Activated naive CD8-positive, alpha-beta T cell treated with anti-CD3 and anti-CD28 coated beads, Interleukin-2, amount 50 U/mL, for 24 hours (primary cell): ENCODE measurements at regions not wholly inside any gene's neighbourhood (a gene's known extent, or its start where the extent isn't known, plus 50 kb on each side); places are given as distances from the start of the nearest gene placed in this dataset.
"Not testable (repeated sequence)": the region's sequence is repeated elsewhere in the genome, so short reads cannot be mapped to it uniquely, and the experiment has no call there.

Experiments
- ATAC-seq: fragments of 150-1000 bp; cut with Tn5 transposase; one replicate; pipeline ENCODE4 v1.10.0; 2021
- DNase-seq: peaks from one replicate; pipeline ENCODE4 v3.0.0; 2021
- H3K27ac Mint-ChIP-seq: one replicate; pipeline ENCODE4 v1.8.0; 2021; ENCODE audit warnings: mild to moderate bottlenecking, mixed read lengths
- H3K27me3 Mint-ChIP-seq: one replicate; pipeline ENCODE4 v1.8.0; 2021; ENCODE audit warnings: mixed read lengths
- H3K36me3 Mint-ChIP-seq: one replicate; pipeline ENCODE4 v1.8.0; 2021; ENCODE audit warnings: low read depth, mixed read lengths
- H3K4me1 Mint-ChIP-seq: one replicate; pipeline ENCODE4 v1.8.0; 2021; ENCODE audit warnings: mixed read lengths
- H3K4me3 Mint-ChIP-seq: one replicate; pipeline ENCODE4 v1.8.0; 2021; ENCODE audit warnings: mild to moderate bottlenecking, moderate library complexity, mixed read lengths
- H3K9me3 Mint-ChIP-seq: one replicate; pipeline ENCODE4 v1.8.0; 2021; ENCODE audit warnings: mixed read lengths

- Mint-ChIP-seq H3K36me3 (no peaks in the 10 kb centered on the region), H3K4me3 (no peak overlapping the region), H3K27me3 (no peaks in the 10 kb centered on the region), H3K27ac (no peak overlapping the region), H3K4me1 (no peaks in the 10 kb centered on the region), H3K9me3 (no peaks in the 10 kb centered on the region)
- ATAC-seq (no peak), DNase-seq (no peak)
These were observed 60.2 kb downstream of the GLUL start for GRCh38 chr1:182331387-182331786.

GRCh38 chr1:182330303-182330702 is 61.3 kb downstream of the GLUL start:
- Mint-ChIP-seq H3K27me3 (no peaks in the 10 kb centered on the region), H3K27ac (no peak overlapping the region), H3K4me3 (no peak overlapping the region), H3K9me3 (no peaks in the 10 kb centered on the region), H3K36me3 (no peaks in the 10 kb centered on the region), H3K4me1 (no peaks in the 10 kb centered on the region)
- ATAC-seq (no peak), DNase-seq (no peak)

GRCh38 chr1:182329471-182329870 is 62.1 kb downstream of the GLUL start:
- ATAC-seq = no peak
- H3K27ac Mint-ChIP-seq = no peak overlapping the region
- no peak for DNase-seq
- H3K9me3 Mint-ChIP-seq = no peaks in the 10 kb centered on the region
- no peaks in the 10 kb centered on the region for H3K36me3 Mint-ChIP-seq
- H3K4me3 Mint-ChIP-seq = no peak overlapping the region
- no peaks in the 10 kb centered on the region for H3K4me1 Mint-ChIP-seq
- H3K27me3 Mint-ChIP-seq = no peaks in the 10 kb centered on the region

DNA sequence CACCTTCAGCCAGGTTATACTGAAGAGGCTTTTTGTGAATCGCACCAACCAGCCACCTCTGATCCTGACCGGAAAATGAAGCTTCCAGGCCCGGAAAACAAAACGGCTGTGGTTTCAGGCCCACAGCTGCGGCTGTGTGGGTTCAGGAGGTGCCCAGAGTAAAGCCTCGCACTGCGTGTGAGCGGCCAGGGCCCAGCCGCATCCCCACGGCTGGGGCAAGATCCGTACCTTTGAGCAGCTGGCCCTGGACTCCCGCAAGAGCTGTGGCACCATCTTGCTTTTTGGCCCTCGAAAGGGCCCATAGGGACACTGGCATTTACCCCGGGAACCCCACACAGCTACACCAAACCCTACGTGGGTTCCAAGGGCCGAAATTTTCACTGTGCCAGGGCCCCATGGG is 63.0 kb downstream of the GLUL start:
- no peaks in the 10 kb centered on the region for H3K4me1 Mint-ChIP-seq
- no peak overlapping the region for H3K4me3 Mint-ChIP-seq
- H3K27ac Mint-ChIP-seq = no peak overlapping the region
- no peaks in the 10 kb centered on the region for H3K36me3 Mint-ChIP-seq
- H3K9me3 Mint-ChIP-seq = no peaks in the 10 kb centered on the region
- no peaks in the 10 kb centered on the region for H3K27me3 Mint-ChIP-seq
- ATAC-seq (no peak), DNase-seq (no peak)

GRCh38 chr1:182325339-182325738 is 66.3 kb downstream of the GLUL start:
- Mint-ChIP-seq H3K4me3 (no peak overlapping the region), H3K4me1 (no peaks in the 10 kb centered on the region), H3K27me3 (no peaks in the 10 kb centered on the region), H3K27ac (no peak overlapping the region), H3K9me3 (no peaks in the 10 kb centered on the region), H3K36me3 (no peaks in the 10 kb centered on the region)
- no peak for DNase-seq
- ATAC-seq = no peak

DNA sequence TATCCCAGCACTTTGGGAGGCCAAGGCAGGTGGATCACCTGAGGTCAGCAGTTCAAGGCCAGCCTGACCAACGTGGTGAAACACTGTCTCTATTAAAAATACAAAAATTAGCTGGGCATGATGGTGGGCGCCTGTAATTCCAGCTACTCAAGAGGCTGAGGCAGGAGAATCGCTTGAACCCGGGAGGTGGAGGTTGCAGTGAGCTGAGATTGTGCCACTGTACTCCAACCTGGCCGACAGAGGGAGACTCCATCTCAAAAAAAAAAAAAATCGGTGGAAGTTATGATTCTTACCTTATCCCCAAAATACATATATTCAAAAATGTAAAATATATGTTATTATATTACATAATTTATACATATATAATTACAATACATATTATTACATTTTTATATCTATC is 70.1 kb downstream of the GLUL start:
- ATAC-seq, H3K27me3 Mint-ChIP-seq, H3K36me3 Mint-ChIP-seq, H3K4me3 Mint-ChIP-seq, H3K9me3 Mint-ChIP-seq, H3K27ac Mint-ChIP-seq, DNase-seq, H3K4me1 Mint-ChIP-seq: not testable (repeated sequence)

DNA sequence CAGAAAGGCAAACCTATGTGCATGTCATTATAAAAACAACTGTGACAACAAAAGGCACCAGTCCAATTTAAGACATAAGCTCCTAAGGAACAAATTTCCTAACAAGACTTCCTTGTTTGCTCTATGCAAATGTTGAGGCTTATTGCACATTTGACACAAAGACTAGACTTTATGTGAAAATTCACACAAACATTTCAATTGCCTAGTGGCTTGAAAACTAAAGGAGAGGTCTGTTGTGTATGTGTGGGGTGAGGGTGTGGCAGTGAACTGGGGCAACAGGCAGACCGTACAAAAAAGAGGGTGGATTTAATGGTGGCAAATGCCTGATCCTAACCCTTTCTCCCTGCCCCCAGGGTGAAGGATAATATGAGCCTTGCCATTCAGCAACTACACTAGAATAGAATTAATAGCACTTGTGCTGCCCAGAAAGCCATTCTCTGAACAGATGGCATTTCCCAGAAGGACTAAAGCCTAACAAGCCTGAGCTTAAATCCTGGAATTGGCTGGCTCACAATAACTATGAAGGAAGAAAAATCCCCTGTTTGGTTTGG is 73.9 kb downstream of the GLUL start:
- H3K4me1 Mint-ChIP-seq = no peaks in the 10 kb centered on the region
- H3K9me3 Mint-ChIP-seq = no peaks in the 10 kb centered on the region
- DNase-seq (no peak), ATAC-seq (no peak)
- no peak overlapping the region for H3K4me3 Mint-ChIP-seq
- H3K27ac Mint-ChIP-seq = no peak overlapping the region
- peaks cover 2% of the 10 kb centered on the region for H3K27me3 Mint-ChIP-seq
- H3K36me3 Mint-ChIP-seq = no peaks in the 10 kb centered on the region

DNA sequence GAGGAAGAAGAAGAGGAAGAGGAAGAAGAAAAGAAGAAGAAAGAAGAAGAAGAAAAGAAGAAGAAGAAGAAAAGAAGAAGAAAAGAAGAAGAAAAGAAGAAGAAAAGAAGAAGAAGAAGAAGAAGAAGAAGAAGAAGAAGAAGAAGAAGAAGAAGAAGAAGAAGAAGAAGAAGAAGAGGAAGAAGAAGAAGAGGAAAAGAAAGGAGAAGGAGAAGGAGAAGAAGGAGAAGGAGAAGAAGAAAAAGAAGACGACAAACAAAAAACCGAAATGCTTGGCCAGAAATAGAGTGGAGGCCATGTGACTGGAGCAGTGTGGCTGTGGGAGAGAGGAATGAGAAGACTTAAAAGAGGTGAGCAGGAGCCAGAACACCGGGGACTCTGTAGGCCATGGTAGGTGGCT is 75.1 kb downstream of the GLUL start:
- H3K4me3 Mint-ChIP-seq, H3K27ac Mint-ChIP-seq, H3K27me3 Mint-ChIP-seq, DNase-seq, H3K4me1 Mint-ChIP-seq, ATAC-seq, H3K36me3 Mint-ChIP-seq, H3K9me3 Mint-ChIP-seq: not testable (repeated sequence)

GRCh38 chr1:182315167-182315556 is 76.4 kb downstream of the GLUL start:
- DNase-seq = no peak
- Mint-ChIP-seq H3K27me3 (peaks cover 2% of the 10 kb centered on the region), H3K27ac (no peak overlapping the region), H3K36me3 (no peaks in the 10 kb centered on the region), H3K4me1 (no peaks in the 10 kb centered on the region), H3K9me3 (no peaks in the 10 kb centered on the region), H3K4me3 (no peak overlapping the region)
- ATAC-seq = no peak

DNA sequence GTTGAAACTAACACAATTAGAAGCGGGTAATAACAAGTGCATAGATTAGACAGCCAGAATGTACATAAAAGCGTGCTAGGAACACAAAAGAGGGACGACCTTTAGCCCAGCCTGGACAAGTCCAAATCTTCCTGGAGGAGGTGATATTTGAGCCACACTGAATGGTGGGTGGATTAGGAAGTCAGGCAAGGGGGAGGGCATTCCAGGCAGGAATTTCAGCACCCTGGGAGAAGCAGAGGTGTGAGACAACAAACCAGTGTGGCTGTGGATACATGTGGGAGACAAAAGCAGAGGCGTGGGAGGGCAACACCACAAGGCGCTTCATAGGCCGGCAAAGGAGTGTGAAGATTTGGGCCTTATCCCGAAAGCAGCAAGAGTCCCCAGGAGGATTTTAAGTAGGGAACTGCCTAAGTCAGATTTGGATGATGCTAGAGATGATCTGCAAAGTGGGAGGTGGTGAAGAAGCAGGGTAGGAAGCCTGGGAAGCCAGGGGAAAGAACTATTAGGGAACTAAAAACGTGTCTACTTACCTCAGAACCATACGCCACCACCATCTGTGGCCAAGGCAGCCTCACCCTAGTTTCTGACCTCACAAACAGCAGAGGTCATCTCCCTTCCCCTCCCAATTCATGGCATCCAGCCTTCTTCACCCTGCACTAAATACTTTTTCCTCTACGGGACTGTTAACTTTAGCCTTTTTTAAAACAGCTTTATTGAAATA is 81.8 kb downstream of the GLUL start:
- H3K4me3 Mint-ChIP-seq = no peak overlapping the region
- ATAC-seq (no peak), DNase-seq (no peak)
- no peaks in the 10 kb centered on the region for H3K4me1 Mint-ChIP-seq
- H3K27ac Mint-ChIP-seq = no peak overlapping the region
- H3K27me3 Mint-ChIP-seq = no peaks in the 10 kb centered on the region
- no peaks in the 10 kb centered on the region for H3K36me3 Mint-ChIP-seq
- H3K9me3 Mint-ChIP-seq = no peaks in the 10 kb centered on the region

DNA sequence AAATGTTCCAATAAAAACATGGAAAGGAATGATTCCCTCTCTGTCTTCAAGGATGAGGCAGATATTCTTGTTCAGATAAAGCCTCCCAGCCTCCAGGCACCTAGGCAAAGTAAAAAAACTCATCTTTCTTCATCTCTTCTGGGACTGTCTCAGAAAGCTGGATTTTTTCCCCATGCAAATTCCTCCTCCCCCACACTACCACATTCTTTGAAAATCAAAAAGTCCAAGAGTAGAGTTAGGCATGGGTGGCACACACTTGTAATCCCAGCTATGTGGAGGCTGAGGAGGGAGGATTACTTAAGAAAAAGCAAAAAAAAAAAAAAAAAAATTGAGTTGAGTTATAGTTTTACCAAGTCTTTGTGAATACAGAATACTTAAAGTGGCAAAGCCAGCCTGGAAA is 82.8 kb downstream of the GLUL start:
- Mint-ChIP-seq H3K9me3 (no peaks in the 10 kb centered on the region), H3K27ac (no peak overlapping the region), H3K36me3 (no peaks in the 10 kb centered on the region), H3K4me3 (no peak overlapping the region), H3K27me3 (no peaks in the 10 kb centered on the region), H3K4me1 (no peaks in the 10 kb centered on the region)
- no peak for DNase-seq
- no peak for ATAC-seq

GRCh38 chr1:182307486-182307885 is 84.1 kb downstream of the GLUL start:
- not testable (repeated sequence) for H3K9me3 Mint-ChIP-seq, H3K36me3 Mint-ChIP-seq, H3K4me1 Mint-ChIP-seq, H3K4me3 Mint-ChIP-seq, ATAC-seq, H3K27ac Mint-ChIP-seq, DNase-seq, H3K27me3 Mint-ChIP-seq

GRCh38 chr1:182305861-182306260 is 85.7 kb downstream of the GLUL start:
- ATAC-seq (no peak), DNase-seq (no peak)
- Mint-ChIP-seq H3K4me3 (no peak overlapping the region), H3K9me3 (no peaks in the 10 kb centered on the region), H3K36me3 (no peaks in the 10 kb centered on the region), H3K27ac (no peak overlapping the region), H3K27me3 (no peaks in the 10 kb centered on the region), H3K4me1 (peaks cover 10% of the 10 kb centered on the region)

- DNase-seq = no peak
- Mint-ChIP-seq H3K27ac (no peak overlapping the region), H3K36me3 (no peaks in the 10 kb centered on the region), H3K27me3 (no peaks in the 10 kb centered on the region), H3K4me1 (peaks cover 18% of the 10 kb centered on the region), H3K4me3 (no peak overlapping the region), H3K9me3 (no peaks in the 10 kb centered on the region)
- no peak for ATAC-seq
These were observed 87.0 kb downstream of the GLUL start for GRCh38 chr1:182304627-182305026.

GRCh38 chr1:182304218-182304617 is 87.4 kb downstream of the GLUL start:
- Mint-ChIP-seq H3K36me3 (no peaks in the 10 kb centered on the region), H3K9me3 (no peaks in the 10 kb centered on the region), H3K4me3 (no peak overlapping the region), H3K4me1 (peaks cover 19% of the 10 kb centered on the region), H3K27me3 (no peaks in the 10 kb centered on the region), H3K27ac (no peak overlapping the region)
- no peak for ATAC-seq
- DNase-seq = no peak

- no peaks in the 10 kb centered on the region for H3K9me3 Mint-ChIP-seq
- H3K27me3 Mint-ChIP-seq = no peaks in the 10 kb centered on the region
- H3K27ac Mint-ChIP-seq = no peak overlapping the region
- H3K36me3 Mint-ChIP-seq = no peaks in the 10 kb centered on the region
- DNase-seq (no peak), ATAC-seq (no peak)
- no peak overlapping the region for H3K4me3 Mint-ChIP-seq
- peaks cover 19% of the 10 kb centered on the region for H3K4me1 Mint-ChIP-seq
These were observed 87.8 kb downstream of the GLUL start for GRCh38 chr1:182303778-182304177.
